Stimulated activated CD8-positive, alpha-beta memory T cell treated with anti-CD3 and anti-CD28 coated beads, Interleukin-15, amount 100 ng/mL, for 48 hours (primary cell): ENCODE measurements at regions not wholly inside any gene's neighbourhood (a gene's known extent, or its start where the extent isn't known, plus 50 kb on each side); places are given as distances from the start of the nearest gene placed in this dataset.

Experiments used
- DNase-seq, 2 donors: peaks; one replicate each; pipeline ENCODE4 v3.0.0-alpha.2; 2020; ENCODE audit warnings: low read depth in 2 of 2

GRCh38 chr22:26893173-26894110 is 236.1 kb downstream of the MIAT start:
- no peak for DNase-seq

GRCh38 chr22:26894362-26894761 is 237.0 kb downstream of the MIAT start:
- no peak for DNase-seq

GRCh38 chr22:26894766-26895485 is 237.5 kb downstream of the MIAT start:
- no peak for DNase-seq

GRCh38 chr22:26897384-26897783 is 240.0 kb downstream of the MIAT start:
- DNase-seq, result no peak

GRCh38 chr22:26898946-26899605 is 241.7 kb downstream of the MIAT start:
- DNase-seq, result no peak

- DNase-seq, result no peak
Measured at GRCh38 chr22:26900787-26901186, 243.4 kb downstream of the MIAT start.

GRCh38 chr22:26901198-26901816 is 243.9 kb downstream of the MIAT start:
- no peak for DNase-seq

GRCh38 chr22:26902401-26903029 is 245.1 kb downstream of the MIAT start:
- no peak for DNase-seq

- peak in 1 of 2 donors; percentile 4 for DNase-seq
Measured at GRCh38 chr22:26903030-26903856, 245.9 kb downstream of the MIAT start.

GRCh38 chr22:26904483-26904882 is 247.1 kb downstream of the MIAT start:
- DNase-seq, result no peak

- no peak for DNase-seq
Measured at GRCh38 chr22:26905076-26905475, 247.7 kb downstream of the MIAT start.

- DNase-seq, result no peak
Measured at GRCh38 chr22:26905640-26906039, 248.3 kb downstream of the MIAT start.

- DNase-seq, result no peak
Measured at GRCh38 chr22:26906464-26906863, 249.1 kb downstream of the MIAT start.

- DNase-seq, result no peak
Measured at GRCh38 chr22:26907366-26907765, 250.0 kb downstream of the MIAT start.

GRCh38 chr22:26910845-26911244 is 253.5 kb downstream of the MIAT start:
- DNase-seq, result no peak

GRCh38 chr22:26912655-26913345 is 255.4 kb downstream of the MIAT start:
- DNase-seq, result no peak

GRCh38 chr22:26914519-26915185 is 257.3 kb downstream of the MIAT start:
- DNase-seq, result no peak

GRCh38 chr22:26916236-26916635 is 258.8 kb downstream of the MIAT start:
- DNase-seq, result no peak

- DNase-seq, result no peak
Measured at GRCh38 chr22:26918226-26918625, 260.8 kb downstream of the MIAT start.
